H9 (cell line): ENCODE measurements at regions not wholly inside any gene's neighbourhood (a gene's known extent, or its start where the extent isn't known, plus 50 kb on each side); places are given as distances from the start of the nearest gene placed in this dataset.

ENCODE experiments used
- DNase-seq: peaks from one replicate; pipeline ENCODE4 v3.0.0-alpha.2; 2017
- H2AFZ ChIP-seq: one replicate; pipeline ENCODE4 v1.6.1; 2013; ENCODE audit warnings: mild to moderate bottlenecking, low read length, control low read depth, moderate library complexity
- H2AK5ac ChIP-seq: 2 replicates; pipeline ENCODE4 v1.6.1; 2013; ENCODE audit warnings: low read length, control low read depth, mixed read lengths; ENCODE audit not compliant: insufficient read length
- H2BK120ac ChIP-seq: one replicate; pipeline ENCODE4 v1.6.1; 2013; ENCODE audit warnings: low read depth, mild to moderate bottlenecking, low read length, control low read depth, inconsistent platforms; ENCODE audit not compliant: poor library complexity, severe bottlenecking
- H2BK12ac ChIP-seq: 2 replicates; pipeline ENCODE4 v1.6.1; 2013; ENCODE audit warnings: low read length, control low read depth, mixed read lengths, low read depth; ENCODE audit not compliant: insufficient read length
- H2BK15ac ChIP-seq: 2 replicates; pipeline ENCODE4 v1.6.1; 2013; ENCODE audit warnings: low read depth, low read length, control low read depth
- H2BK20ac ChIP-seq: one replicate; pipeline ENCODE4 v1.6.1; 2013; ENCODE audit warnings: low read depth, mild to moderate bottlenecking, low read length, control low read depth, inconsistent platforms; ENCODE audit not compliant: poor library complexity, severe bottlenecking
- H2BK5ac ChIP-seq: 2 replicates; pipeline ENCODE4 v1.6.1; 2013; ENCODE audit warnings: low read length, control low read depth, mixed read lengths; ENCODE audit not compliant: insufficient read length
- H3K14ac ChIP-seq: 2 replicates; pipeline ENCODE4 v1.6.1; 2013; ENCODE audit warnings: low read length, control low read depth; ENCODE audit not compliant: insufficient read depth
- H3K18ac ChIP-seq: 2 replicates; pipeline ENCODE4 v1.6.1; 2013; ENCODE audit warnings: low read depth, mild to moderate bottlenecking, mixed read lengths, low read length, control low read depth; ENCODE audit not compliant: insufficient read length
- H3K23ac ChIP-seq: 2 replicates; pipeline ENCODE4 v1.6.1; 2013; ENCODE audit warnings: low read length, control low read depth, mixed read lengths, low read depth; ENCODE audit not compliant: insufficient read length
- H3K23me2 ChIP-seq: 2 replicates; pipeline ENCODE4 v1.6.1; 2013; ENCODE audit warnings: low read depth, mild to moderate bottlenecking, mixed read lengths, low read length, control low read depth; ENCODE audit not compliant: insufficient read length, poor library complexity, severe bottlenecking
- H3K27ac ChIP-seq: 2 replicates; pipeline ENCODE4 v1.5.1; 2013; ENCODE audit warnings: low read length, control low read depth, mixed read lengths, low read depth; ENCODE audit not compliant: insufficient read length
- H3K27me3 ChIP-seq: 2 replicates; pipeline ENCODE4 v1.6.1; 2013; ENCODE audit warnings: low read length, control low read depth, inconsistent platforms; ENCODE audit not compliant: insufficient read depth
- H3K4ac ChIP-seq: 2 replicates; pipeline ENCODE4 v1.6.1; 2013; ENCODE audit warnings: low read depth, mild to moderate bottlenecking, control low read depth, inconsistent platforms, low read length, moderate library complexity
- H3K4me1 ChIP-seq: 2 replicates; pipeline ENCODE4 v1.6.1; 2013; ENCODE audit warnings: low read length, control low read depth, inconsistent platforms; ENCODE audit not compliant: insufficient read depth
- H3K4me2 ChIP-seq: 2 replicates; pipeline ENCODE4 v1.6.1; 2013; ENCODE audit warnings: low read length, control low read depth, mixed read lengths; ENCODE audit not compliant: insufficient read length, insufficient read depth
- H3K56ac ChIP-seq: 2 replicates; pipeline ENCODE4 v1.6.1; 2013; ENCODE audit warnings: low read depth, mild to moderate bottlenecking, mixed read lengths, low read length, control low read depth; ENCODE audit not compliant: insufficient read length
- H3K79me1 ChIP-seq: 2 replicates; pipeline ENCODE4 v1.6.1; 2013; ENCODE audit warnings: low read depth, mild to moderate bottlenecking, moderate library complexity, low read length, control low read depth, inconsistent platforms; ENCODE audit not compliant: insufficient read depth, poor library complexity, severe bottlenecking
- H3K79me2 ChIP-seq: 2 replicates; pipeline ENCODE4 v1.6.1; 2013; ENCODE audit warnings: low read length, control low read depth, inconsistent platforms; ENCODE audit not compliant: insufficient read depth
- H3K9ac ChIP-seq: 2 replicates; pipeline ENCODE4 v1.6.1; 2013; ENCODE audit warnings: low read length, control low read depth, mixed read lengths; ENCODE audit not compliant: insufficient read length; ENCODE audit errors: extremely low read depth
- H3K9me3 ChIP-seq: one replicate; pipeline ENCODE4 v1.6.1; 2013; ENCODE audit warnings: low read depth, low read length, inconsistent platforms; ENCODE audit not compliant: control insufficient read depth
- H3T11ph ChIP-seq: one replicate; pipeline ENCODE4 v1.6.1; 2013; ENCODE audit warnings: mild to moderate bottlenecking, low read length, control low read depth, inconsistent platforms
- H4K20me1 ChIP-seq: one replicate; pipeline ENCODE4 v1.6.1; 2013; ENCODE audit not compliant: control insufficient read depth, insufficient read length, insufficient read depth
- H4K5ac ChIP-seq: 2 replicates; pipeline ENCODE4 v1.6.1; 2013; ENCODE audit warnings: low read depth, mild to moderate bottlenecking, mixed read lengths, low read length, control low read depth; ENCODE audit not compliant: insufficient read length
- H4K8ac ChIP-seq: replicated peaks from 2 replicates; pipeline ENCODE4 v1.6.1; 2013; ENCODE audit warnings: low read length, control low read depth, mixed read lengths, low read depth; ENCODE audit not compliant: insufficient read length
- H4K91ac ChIP-seq: 2 replicates; pipeline ENCODE4 v1.6.1; 2013; ENCODE audit warnings: low read depth, mild to moderate bottlenecking, moderate library complexity, mixed read lengths, low read length, control low read depth; ENCODE audit not compliant: insufficient read length
- H3K27ac Mint-ChIP-seq, 3 experiments: 2 replicates in 2 of 3; 3 replicates in 1 of 3; pipeline ENCODE4 v1.8.0; 2020 to 2021; ENCODE audit warnings: mixed read lengths in 3 of 3, mild to moderate bottlenecking in 1 of 3, moderate library complexity in 1 of 3
- H3K27me3 Mint-ChIP-seq: 2 replicates; pipeline ENCODE4 v1.8.0; 2021; ENCODE audit warnings: low read depth, mild to moderate bottlenecking, moderate library complexity, mixed read lengths
- H3K36me3 Mint-ChIP-seq, 3 experiments: 2 replicates in 2 of 3; 3 replicates in 1 of 3; pipeline ENCODE4 v1.8.0; 2020 to 2021; ENCODE audit warnings: low read depth in 3 of 3, mixed read lengths in 3 of 3; ENCODE audit not compliant: insufficient read depth in 1 of 3
- H3K4me1 Mint-ChIP-seq, 2 experiments: 2 replicates each; pipeline ENCODE4 v1.8.0; 2020; ENCODE audit warnings: mixed read lengths in 2 of 2
- H3K4me3 Mint-ChIP-seq, 2 experiments: 2 replicates in 1 of 2; 3 replicates in 1 of 2; pipeline ENCODE4 v1.8.0; 2020 to 2021; ENCODE audit warnings: mild to moderate bottlenecking in 2 of 2, mixed read lengths in 2 of 2, moderate library complexity in 1 of 2
- H3K9me3 Mint-ChIP-seq, 2 experiments: 2 replicates in 1 of 2; 3 replicates in 1 of 2; pipeline ENCODE4 v1.8.0; 2020; ENCODE audit warnings: mild to moderate bottlenecking in 2 of 2, mixed read lengths in 2 of 2, moderate library complexity in 1 of 2
- WGBS: extraction: QIAGEN DNeasy Blood & Tissue Kit; methylation state at CpG from one replicate; pipeline ENCODE4 v1.1.7; 2013; ENCODE audit warnings: missing lambda C conversion rate, low lambda C conversion rate, mixed read lengths; ENCODE audit not compliant: insufficient read length; ENCODE audit errors: extremely low coverage; 5-methylcytosine and 5-hydroxymethylcytosine counted together
- TF ChIP-seq, protein P1 (sequence below): fragments of 200-600 bp; sonication (generic); conservative IDR thresholded peaks from 3 replicates; pipeline ENCODE4 v1.8.0; 2021; ENCODE audit warnings: antibody characterized with exemption, mild to moderate bottlenecking

- Histone ChIP-seq H3T11ph (no peak overlapping the region), H4K91ac (no peak overlapping the region), H3K4me1 (no peaks in the 10 kb centered on the region), H3K27me3 (peaks cover 23% of the 10 kb centered on the region; the same call in 1 of the 2 replicates), H3K79me1 (no peaks in the 10 kb centered on the region), H2BK20ac (no peak overlapping the region), H4K20me1 (no peaks in the 10 kb centered on the region), H2BK120ac (no peak overlapping the region), H3K4me2 (no peak overlapping the region), H2BK15ac (no peak overlapping the region), H2BK12ac (no peak overlapping the region), H3K56ac (no peak overlapping the region), H2AFZ (no peak overlapping the region), H3K79me2 (no peaks in the 10 kb centered on the region), H3K27ac (no peak overlapping the region), H4K8ac (no peak overlapping the region), H3K23me2 (no peaks in the 10 kb centered on the region), H3K18ac (no peak overlapping the region), H2BK5ac (no peak overlapping the region), H3K14ac (no peak overlapping the region), H3K9me3 (peaks cover 7% of the 10 kb centered on the region), H3K9ac (no peak overlapping the region), H4K5ac (no peak overlapping the region), H3K23ac (no peak overlapping the region), H2AK5ac (no peak overlapping the region), H3K4ac (no peak overlapping the region)
- no peak for DNase-seq
- no peak overlapping the region for H3K4me3 Mint-ChIP-seq
- H3K36me3 Mint-ChIP-seq = peaks cover 0 to 1% (median 0%) of the 10 kb centered on the region in 3 experiments; a peak in 1 of 7 replicates
- H3K9me3 Mint-ChIP-seq = peaks cover 13 to 17% of the 10 kb centered on the region in 2 experiments
- no CpG with 5 or more reads among the region's 10 CpGs for WGBS
- H3K27me3 Mint-ChIP-seq = peaks cover 72% of the 10 kb centered on the region
- peaks cover 4 to 5% of the 10 kb centered on the region in 2 experiments; a peak in 1 of 4 replicates for H3K4me1 Mint-ChIP-seq
- TF ChIP-seq, protein P1, sequence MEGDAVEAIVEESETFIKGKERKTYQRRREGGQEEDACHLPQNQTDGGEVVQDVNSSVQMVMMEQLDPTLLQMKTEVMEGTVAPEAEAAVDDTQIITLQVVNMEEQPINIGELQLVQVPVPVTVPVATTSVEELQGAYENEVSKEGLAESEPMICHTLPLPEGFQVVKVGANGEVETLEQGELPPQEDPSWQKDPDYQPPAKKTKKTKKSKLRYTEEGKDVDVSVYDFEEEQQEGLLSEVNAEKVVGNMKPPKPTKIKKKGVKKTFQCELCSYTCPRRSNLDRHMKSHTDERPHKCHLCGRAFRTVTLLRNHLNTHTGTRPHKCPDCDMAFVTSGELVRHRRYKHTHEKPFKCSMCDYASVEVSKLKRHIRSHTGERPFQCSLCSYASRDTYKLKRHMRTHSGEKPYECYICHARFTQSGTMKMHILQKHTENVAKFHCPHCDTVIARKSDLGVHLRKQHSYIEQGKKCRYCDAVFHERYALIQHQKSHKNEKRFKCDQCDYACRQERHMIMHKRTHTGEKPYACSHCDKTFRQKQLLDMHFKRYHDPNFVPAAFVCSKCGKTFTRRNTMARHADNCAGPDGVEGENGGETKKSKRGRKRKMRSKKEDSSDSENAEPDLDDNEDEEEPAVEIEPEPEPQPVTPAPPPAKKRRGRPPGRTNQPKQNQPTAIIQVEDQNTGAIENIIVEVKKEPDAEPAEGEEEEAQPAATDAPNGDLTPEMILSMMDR = peak; percentile 82
- no peak overlapping the region for H3K27ac Mint-ChIP-seq
Observed at GRCh38 chr9:86413971-86414880, 60.0 kb upstream of the TUT7 start.
